Keratinocyte (primary cell): ENCODE measurements at regions not wholly inside any gene's neighbourhood (a gene's known extent, or its start where the extent isn't known, plus 50 kb on each side); places are given as distances from the start of the nearest gene placed in this dataset.

Experiments
- DNase-seq: peaks from one replicate; pipeline ENCODE4 v3.0.0-alpha.2; 2011; ENCODE audit warnings: low read depth, missing footprints, low spot score
- FAIRE-seq: peaks from 2 replicates; lab custom pipeline; 2011; peaks lifted over from hg19 to GRCh38; lab: Jason Lieb, UNC
- H2AFZ ChIP-seq: 2 replicates; pipeline ENCODE4 v1.6.0; 2012; ENCODE audit warnings: low read length, control low read depth, inconsistent platforms; ENCODE audit not compliant: control insufficient read depth
- H3K27ac ChIP-seq: 2 replicates; pipeline ENCODE4 v1.5.1; 2011; ENCODE audit warnings: low read length; ENCODE audit not compliant: control insufficient read depth, insufficient read depth
- H3K27me3 ChIP-seq: 3 replicates; pipeline ENCODE4 v1.6.0; 2011; ENCODE audit warnings: low read length; ENCODE audit not compliant: control insufficient read depth, insufficient read depth; ENCODE audit errors: extremely low read depth
- H3K36me3 ChIP-seq, 2 experiments: 2 replicates in 1 of 2; 3 replicates in 1 of 2; pipeline ENCODE4 v1.5.1; 2011; ENCODE audit warnings: low read length in 2 of 2, mild to moderate bottlenecking in 1 of 2; ENCODE audit not compliant: control insufficient read depth in 2 of 2, insufficient read depth in 2 of 2; ENCODE audit errors: extremely low read depth in 1 of 2
- H3K4me1 ChIP-seq: 3 replicates; pipeline ENCODE4 v1.5.1; 2011; ENCODE audit warnings: low read length; ENCODE audit not compliant: control insufficient read depth, insufficient read depth; ENCODE audit errors: extremely low read depth
- H3K4me2 ChIP-seq: 3 replicates; pipeline ENCODE4 v1.6.0; 2011; ENCODE audit warnings: low read depth, low read length; ENCODE audit not compliant: control insufficient read depth, insufficient read depth; ENCODE audit errors: extremely low read depth
- H3K4me3 ChIP-seq, 3 experiments: fragments of 200-600 bp in 1 of 3; sonication (generic) in 1 of 3; 2 replicates in 2 of 3; 3 replicates in 1 of 3; pipeline ENCODE4 v1.5.1; 2011 to 2016; ENCODE audit warnings: low read length in 3 of 3, mild to moderate bottlenecking in 3 of 3, control low read depth in 2 of 3, inconsistent platforms in 1 of 3, low read depth in 1 of 3, mixed read lengths in 1 of 3, mixed run types in 1 of 3, moderate library complexity in 1 of 3; ENCODE audit not compliant: control insufficient read depth in 2 of 3, insufficient read depth in 2 of 3; ENCODE audit errors: extremely low read depth in 1 of 3
- H3K79me2 ChIP-seq: 2 replicates; pipeline ENCODE4 v1.6.0; 2012; ENCODE audit warnings: low read length; ENCODE audit not compliant: control insufficient read depth, insufficient read depth
- H3K9ac ChIP-seq: 3 replicates; pipeline ENCODE4 v1.6.0; 2011; ENCODE audit warnings: low read length; ENCODE audit not compliant: control insufficient read depth, insufficient read depth; ENCODE audit errors: extremely low read depth
- H3K9me1 ChIP-seq: 3 replicates; pipeline ENCODE4 v1.6.0; 2011; ENCODE audit warnings: low read length; ENCODE audit not compliant: control insufficient read depth, insufficient read depth; ENCODE audit errors: extremely low read depth
- H3K9me3 ChIP-seq: 2 replicates; pipeline ENCODE4 v1.5.1; 2012; ENCODE audit warnings: low read depth, low read length; ENCODE audit not compliant: control insufficient read depth
- H4K20me1 ChIP-seq: 3 replicates; pipeline ENCODE4 v1.6.0; 2011; ENCODE audit warnings: low read length; ENCODE audit not compliant: control insufficient read depth, insufficient read depth; ENCODE audit errors: extremely low read depth
- EZH2 ChIP-seq: IDR thresholded peaks from one replicate; pipeline ENCODE4 v1.6.1; 2012; ENCODE audit warnings: inconsistent platforms, mild to moderate bottlenecking, low read length, moderate library complexity
- dilution Hi-C: fragments of 300-500 bp; cut with MboI; formaldehyde crosslinking; loops from one replicate; pipeline ENCODE4 v1.7.0; 2020; ENCODE audit warnings: low sequenced_read_pairs; ENCODE audit not compliant: extremely low pct_ligation_motif_present
- TF ChIP-seq, protein P1 (sequence below), 3 experiments: IDR thresholded peaks in 1 of 3; conservative IDR thresholded peaks in 1 of 3; optimal IDR thresholded peaks in 1 of 3; 2 replicates in 2 of 3; 3 replicates in 1 of 3; pipeline versions ENCODE3 to v1.5.1; 2011; ENCODE audit warnings: low read length in 3 of 3, mild to moderate bottlenecking in 3 of 3, moderate library complexity in 2 of 3, control low read depth in 1 of 3, inconsistent platforms in 1 of 3; ENCODE audit not compliant: insufficient read depth in 2 of 3; ENCODE audit errors: extremely low read depth in 1 of 3

DNA sequence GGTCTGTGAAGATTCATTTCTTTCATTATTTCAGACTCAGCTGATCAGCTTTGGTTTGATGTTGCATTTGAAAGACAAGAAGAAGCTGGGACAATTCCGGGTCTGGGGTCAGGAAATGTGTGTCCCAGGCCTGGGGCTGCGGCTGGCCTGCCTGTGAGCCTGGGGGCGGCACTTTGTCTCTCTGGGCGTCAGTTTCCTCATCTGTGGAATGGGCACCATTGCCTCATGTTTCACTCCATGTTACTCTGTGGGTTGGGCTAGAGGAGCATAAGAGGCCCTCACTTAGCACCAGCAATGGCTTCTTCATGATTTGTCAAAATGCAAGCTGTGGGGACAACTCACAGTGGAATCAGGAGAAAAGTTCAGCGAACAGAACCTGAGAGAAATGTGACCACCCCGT lies 570.1 kb downstream of the VRK1 start:
- no peaks in the 10 kb centered on the region for H3K9me3 ChIP-seq
- FAIRE-seq, result no peak
- TF ChIP-seq EZH2, result no peak
- TF ChIP-seq, protein P1, sequence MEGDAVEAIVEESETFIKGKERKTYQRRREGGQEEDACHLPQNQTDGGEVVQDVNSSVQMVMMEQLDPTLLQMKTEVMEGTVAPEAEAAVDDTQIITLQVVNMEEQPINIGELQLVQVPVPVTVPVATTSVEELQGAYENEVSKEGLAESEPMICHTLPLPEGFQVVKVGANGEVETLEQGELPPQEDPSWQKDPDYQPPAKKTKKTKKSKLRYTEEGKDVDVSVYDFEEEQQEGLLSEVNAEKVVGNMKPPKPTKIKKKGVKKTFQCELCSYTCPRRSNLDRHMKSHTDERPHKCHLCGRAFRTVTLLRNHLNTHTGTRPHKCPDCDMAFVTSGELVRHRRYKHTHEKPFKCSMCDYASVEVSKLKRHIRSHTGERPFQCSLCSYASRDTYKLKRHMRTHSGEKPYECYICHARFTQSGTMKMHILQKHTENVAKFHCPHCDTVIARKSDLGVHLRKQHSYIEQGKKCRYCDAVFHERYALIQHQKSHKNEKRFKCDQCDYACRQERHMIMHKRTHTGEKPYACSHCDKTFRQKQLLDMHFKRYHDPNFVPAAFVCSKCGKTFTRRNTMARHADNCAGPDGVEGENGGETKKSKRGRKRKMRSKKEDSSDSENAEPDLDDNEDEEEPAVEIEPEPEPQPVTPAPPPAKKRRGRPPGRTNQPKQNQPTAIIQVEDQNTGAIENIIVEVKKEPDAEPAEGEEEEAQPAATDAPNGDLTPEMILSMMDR (optimal IDR thresholded peaks at IDR 0.05 in 1 of 3, IDR thresholded peaks at IDR 0.05 in 1 of 3, conservative IDR thresholded peaks at IDR 0.05 in 1 of 3; ENCODE audit: extremely low read depth in 1 of 3, insufficient read depth in 2 of 3, low read length in 3 of 3), result no peak

GRCh38 chr14:97368049-97368448 lies 570.9 kb downstream of the VRK1 start:
- H4K20me1 ChIP-seq, result no peaks in the 10 kb centered on the region
- H3K27ac ChIP-seq, result no peak overlapping the region
- H3K9ac ChIP-seq, result no peak overlapping the region
- no peak for FAIRE-seq
- no peak overlapping the region for H3K4me2 ChIP-seq
- no peaks in the 10 kb centered on the region for H3K9me1 ChIP-seq
- H3K4me1 ChIP-seq, result no peaks in the 10 kb centered on the region
- no peak overlapping the region for H2AFZ ChIP-seq
- TF ChIP-seq, protein P1 (optimal IDR thresholded peaks at IDR 0.05 in 1 of 3, IDR thresholded peaks at IDR 0.05 in 1 of 3, conservative IDR thresholded peaks at IDR 0.05 in 1 of 3; ENCODE audit: extremely low read depth in 1 of 3, insufficient read depth in 2 of 3, low read length in 3 of 3), result no peak
- TF ChIP-seq EZH2, result no peak
- DNase-seq, result no peak
- no peaks in the 10 kb centered on the region for H3K9me3 ChIP-seq
- H3K4me3 ChIP-seq, result no peak overlapping the region
- H3K27me3 ChIP-seq, result no peaks in the 10 kb centered on the region
- H3K36me3 ChIP-seq, result no peaks in the 10 kb centered on the region
- no peaks in the 10 kb centered on the region for H3K79me2 ChIP-seq
- dilution Hi-C loops, result no loop called here

More for the DNA sequence above, 570.1 kb downstream of the VRK1 start:
- Histone ChIP-seq H3K4me3 (no peak overlapping the region), H4K20me1 (no peaks in the 10 kb centered on the region), H3K36me3 (no peaks in the 10 kb centered on the region), H3K4me1 (no peaks in the 10 kb centered on the region), H3K79me2 (no peaks in the 10 kb centered on the region), H3K27me3 (no peaks in the 10 kb centered on the region), H3K9me1 (no peaks in the 10 kb centered on the region), H3K9ac (no peak overlapping the region), H2AFZ (no peak overlapping the region), H3K27ac (no peak overlapping the region), H3K4me2 (no peak overlapping the region)
- no peak for DNase-seq
- dilution Hi-C loops, result no loop called here
